SHP77 (cell line): ENCODE measurements at regions not wholly inside any gene's neighbourhood (a gene's known extent, or its start where the extent isn't known, plus 50 kb on each side); places are given as distances from the start of the nearest gene placed in this dataset.
"Not testable (repeated sequence)": the region's sequence is repeated elsewhere in the genome, so short reads cannot be mapped to it uniquely, and the experiment has no call there.

Experiments
- DNase-seq, 2 experiments: peaks; one replicate each; lab custom pipeline; 2025; lab: John Stamatoyannopoulos, UW

GRCh38 chr6:164695896-164696295, 613.5 kb downstream of the C6orf118 start:
- DNase-seq: no peak

DNA sequence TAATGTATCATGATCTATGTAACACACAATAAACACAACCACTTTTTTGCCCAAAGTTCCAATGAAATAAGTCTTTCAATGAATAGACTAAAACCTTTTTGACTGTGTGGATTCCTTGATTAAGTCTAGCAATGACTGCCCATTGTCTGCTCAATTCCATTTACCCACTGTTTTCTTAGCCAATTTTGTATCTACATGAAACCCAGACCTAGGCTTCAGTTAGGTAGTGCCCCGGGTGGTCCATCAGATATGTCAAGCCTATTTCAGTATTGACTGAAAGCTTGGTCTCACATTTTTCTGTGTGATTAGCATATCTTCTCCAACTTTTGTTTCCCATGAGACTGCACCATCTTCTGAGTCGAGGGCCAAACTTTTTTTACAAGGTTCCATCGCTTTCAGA, 615.0 kb downstream of the C6orf118 start:
- DNase-seq: no peak

- no peak for DNase-seq
Measured at GRCh38 chr6:164693944-164694343, 615.5 kb downstream of the C6orf118 start.

DNA sequence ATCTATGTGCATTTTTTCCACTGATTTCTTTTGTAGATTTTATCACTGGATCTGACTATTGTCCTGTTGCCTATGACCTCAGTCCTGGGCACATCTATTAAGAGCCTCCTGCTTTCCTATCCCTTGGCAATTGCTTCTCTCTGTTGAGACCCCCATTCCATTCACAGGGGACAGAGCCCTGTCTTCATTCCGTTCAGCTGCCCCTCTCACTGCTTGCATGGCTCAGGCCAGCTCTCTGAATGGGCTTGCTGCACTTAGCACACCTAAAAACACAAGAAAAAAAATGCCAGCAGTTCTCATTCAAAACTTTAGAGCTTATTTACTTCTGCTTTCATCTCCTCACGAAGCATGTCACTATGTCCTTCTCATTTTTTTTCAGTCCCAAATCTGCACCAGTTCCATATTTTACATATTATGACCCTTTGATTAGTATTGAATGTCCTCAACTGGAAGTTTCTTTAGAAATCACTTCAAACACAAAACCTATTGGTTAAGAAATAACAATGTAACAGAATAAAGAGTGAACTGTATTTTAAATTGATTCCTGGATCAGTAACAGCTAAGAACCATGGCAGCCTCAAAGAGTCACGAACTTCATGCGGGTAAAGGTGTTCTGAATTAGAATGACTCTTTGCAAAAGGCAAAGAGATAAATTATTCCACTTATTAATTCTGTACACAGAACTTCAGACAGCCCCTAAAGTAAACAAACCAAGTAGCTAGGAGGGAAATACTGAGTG, 616.5 kb downstream of the C6orf118 start:
- DNase-seq: no peak

- DNase-seq: no peak
Measured at GRCh38 chr6:164690702-164691500, 618.5 kb downstream of the C6orf118 start.

DNA sequence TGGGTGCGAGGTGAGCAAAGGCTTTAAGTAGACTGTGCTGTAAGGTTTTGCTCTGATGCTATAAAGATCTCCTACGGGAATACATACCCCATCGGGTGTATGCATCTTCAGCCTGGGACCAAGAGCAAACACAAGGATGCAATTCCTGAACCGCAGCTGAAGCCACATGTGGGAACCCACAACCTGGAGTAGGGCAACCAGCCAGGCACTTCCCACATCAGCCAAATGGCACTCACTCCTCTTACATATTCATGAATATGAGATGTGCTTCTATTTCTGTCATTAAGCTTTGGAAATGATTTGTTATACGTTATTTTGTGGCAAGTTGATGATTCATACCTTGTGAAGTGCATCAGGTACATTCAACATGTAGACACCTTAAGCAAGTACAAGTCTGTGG, 619.2 kb downstream of the C6orf118 start:
- no peak for DNase-seq

GRCh38 chr6:164665328-164665727, 644.1 kb downstream of the C6orf118 start:
- DNase-seq: no peak

DNA sequence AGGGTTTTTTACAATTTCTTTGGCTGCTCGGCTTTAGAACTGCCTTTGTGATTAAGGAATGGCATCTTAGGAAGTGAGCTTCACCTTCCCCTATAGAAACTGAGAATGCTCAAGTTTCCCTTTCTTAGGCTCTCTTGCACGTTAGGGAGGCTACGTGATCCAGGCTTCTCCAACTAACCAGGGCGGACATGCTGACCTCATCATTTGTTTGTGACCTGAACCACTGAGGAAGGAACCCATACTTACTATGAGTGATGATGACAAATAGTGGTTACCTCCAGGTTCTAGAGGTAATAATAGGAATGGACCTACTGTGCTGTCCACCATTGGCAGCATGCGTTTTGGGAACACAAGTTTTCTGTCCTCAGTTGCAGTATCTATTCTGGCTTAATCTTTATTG, 645.8 kb downstream of the C6orf118 start:
- no peak for DNase-seq

- no peak for DNase-seq
Measured at GRCh38 chr6:164661716-164662115, 647.7 kb downstream of the C6orf118 start.

DNA sequence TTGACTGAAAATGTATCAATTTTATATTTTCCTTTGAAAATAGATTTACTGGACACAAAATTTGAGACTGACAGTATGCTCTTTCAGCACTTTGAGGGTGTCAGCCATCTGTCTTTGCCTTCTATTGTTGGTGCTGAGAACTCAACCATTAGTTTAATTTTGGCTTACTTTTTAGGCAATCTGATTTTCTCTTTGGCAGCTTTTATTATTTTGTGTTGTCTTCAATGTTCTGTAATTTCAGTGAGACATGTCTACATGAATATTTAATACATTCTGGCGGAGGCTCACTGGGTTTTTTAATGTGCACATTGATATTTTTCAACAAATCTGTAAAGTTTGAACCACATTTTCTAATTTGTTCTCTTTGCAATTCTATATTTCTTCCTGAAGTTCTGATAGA, 648.6 kb downstream of the C6orf118 start:
- no peak for DNase-seq

- DNase-seq: no peak
Measured at GRCh38 chr6:164640956-164641355, 668.4 kb downstream of the C6orf118 start.

- no peak for DNase-seq
Measured at GRCh38 chr6:164628302-164628931, 681.0 kb downstream of the C6orf118 start.

DNA sequence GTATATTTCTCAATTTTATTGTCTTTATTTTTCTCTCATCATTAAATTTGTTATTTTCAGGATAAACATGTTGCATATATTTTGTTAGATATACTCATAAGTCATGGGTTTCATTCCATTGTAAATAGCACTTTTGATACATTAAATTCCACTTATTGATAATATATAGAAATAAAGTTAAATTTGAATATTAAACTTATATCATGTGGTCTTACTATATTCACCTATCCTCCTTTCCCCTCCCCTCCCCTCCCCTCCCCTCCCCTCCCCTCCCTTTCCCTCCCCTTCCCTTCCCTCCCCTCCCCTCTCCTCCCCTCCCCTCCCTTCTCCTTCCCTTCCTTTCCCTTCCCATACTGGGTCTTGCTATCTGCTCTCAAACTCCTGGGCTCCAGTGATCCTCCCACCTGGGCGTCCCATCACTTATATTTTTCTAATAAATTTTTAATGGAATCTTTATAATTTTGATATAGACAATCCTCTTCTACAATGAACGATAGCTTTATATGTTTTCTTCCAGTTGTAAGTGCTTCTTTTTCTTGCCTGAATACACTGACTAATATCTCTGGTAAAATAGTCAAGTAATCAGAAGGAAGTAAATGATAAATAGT, 692.4 kb downstream of the C6orf118 start:
- no peak for DNase-seq

DNA sequence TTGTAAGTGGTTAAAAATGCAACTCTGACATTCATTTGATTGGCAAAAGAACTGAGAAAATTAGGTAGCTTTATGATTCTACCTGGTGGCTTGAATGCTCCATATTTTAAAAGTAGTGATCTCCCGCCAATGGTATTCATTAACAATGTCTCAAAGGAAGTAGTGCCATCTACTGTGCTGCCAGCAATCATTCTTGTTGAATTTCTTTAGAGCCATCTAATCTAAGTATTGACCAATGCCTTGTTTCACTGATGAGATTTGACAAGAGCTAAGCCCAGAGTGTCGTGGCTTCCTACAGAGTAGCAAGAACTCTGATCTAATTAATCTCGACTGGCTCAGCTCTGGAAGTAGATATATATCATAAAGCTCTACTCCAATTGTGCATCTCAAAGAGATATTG, 696.7 kb downstream of the C6orf118 start:
- DNase-seq: no peak

DNA sequence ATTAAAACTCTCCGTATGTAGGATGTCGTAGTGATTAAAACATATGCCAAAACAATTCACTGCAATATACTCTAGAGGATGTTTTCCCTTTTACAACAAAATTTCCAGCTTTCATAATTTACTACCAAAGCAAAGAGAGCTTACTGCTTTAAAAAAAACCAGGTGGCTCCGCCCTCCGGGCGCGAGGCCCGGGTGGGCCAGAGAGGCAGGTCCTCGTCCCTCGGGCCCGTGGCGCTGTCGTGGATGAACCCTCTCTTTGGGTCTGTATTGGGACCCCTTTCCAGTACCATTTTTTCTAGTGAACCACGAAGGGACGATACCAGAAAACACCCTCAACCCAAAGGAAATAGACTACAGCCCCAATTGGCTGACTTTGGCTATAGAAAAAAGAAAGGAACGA, 698.5 kb downstream of the C6orf118 start:
- not testable (repeated sequence) for DNase-seq

GRCh38 chr6:164602415-164602814, 707.0 kb downstream of the C6orf118 start:
- DNase-seq: not testable (repeated sequence)

- no peak for DNase-seq
Measured at GRCh38 chr6:164581563-164581962, 727.8 kb downstream of the C6orf118 start.

- DNase-seq: no peak
Measured at GRCh38 chr6:164579035-164579434, 730.4 kb downstream of the C6orf118 start.

GRCh38 chr6:164578616-164579015, 730.8 kb downstream of the C6orf118 start:
- no peak for DNase-seq

DNA sequence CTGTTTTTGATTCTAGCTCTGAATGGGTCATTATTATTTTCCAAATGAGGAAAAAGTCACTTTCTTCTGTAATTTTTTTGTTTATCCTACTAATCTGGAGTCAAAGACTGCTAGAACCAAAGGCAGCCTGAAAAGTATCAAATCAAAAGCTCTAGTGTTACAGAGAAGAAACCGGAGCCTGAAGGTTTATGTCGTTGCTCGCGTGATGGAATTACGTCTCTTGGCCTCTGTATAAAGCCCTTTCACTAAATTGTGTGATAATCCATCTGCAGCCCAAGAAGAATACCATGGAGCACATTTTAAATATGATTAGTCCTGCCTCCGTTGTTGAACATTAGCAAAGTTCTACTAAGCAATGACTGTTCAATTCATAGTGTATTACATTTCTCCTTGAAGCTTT, 738.6 kb downstream of the C6orf118 start:
- no peak for DNase-seq

- DNase-seq: no peak
Measured at GRCh38 chr6:164569509-164569908, 739.9 kb downstream of the C6orf118 start.

DNA sequence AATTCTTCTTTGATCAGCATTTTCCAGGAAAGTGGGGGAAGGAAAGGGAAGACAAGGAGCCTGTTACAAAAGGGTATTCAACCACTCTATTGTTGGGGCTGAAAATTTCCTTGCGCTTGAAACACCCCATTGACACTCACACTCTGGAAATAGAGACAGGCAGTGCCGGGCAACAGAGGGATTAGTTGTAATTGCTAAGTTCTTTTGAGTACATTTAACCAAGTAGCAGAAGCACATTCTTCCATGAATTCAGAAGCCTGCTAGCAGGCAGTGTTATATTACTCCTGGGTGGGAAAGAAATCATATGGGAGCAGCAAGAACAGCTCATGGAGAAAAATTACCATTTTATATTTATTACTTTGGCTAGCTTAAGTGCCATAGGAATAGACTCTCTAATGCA, 745.5 kb downstream of the C6orf118 start:
- DNase-seq: no peak

GRCh38 chr6:164561656-164562055, 747.7 kb downstream of the C6orf118 start:
- DNase-seq: no peak
